Small intestine (tissue), 7 donors: ENCODE measurements at regions not wholly inside any gene's neighbourhood (a gene's known extent, or its start where the extent isn't known, plus 50 kb on each side); places are given as distances from the start of the nearest gene placed in this dataset.

Experiments
- DNase-seq, 2 donors: peaks; one replicate each; pipeline versions ENCODE4 v3.0.0 to v3.0.0-alpha.2; 2013
- FAIRE-seq: peaks from 2 replicates; lab custom pipeline; 2012; peaks lifted over from hg19 to GRCh38; lab: Jason Lieb, UNC
- H3K27ac ChIP-seq, 3 donors: one replicate each; pipeline ENCODE4 v1.5.1; 2013; ENCODE audit warnings: low read length in 2 of 3, mild to moderate bottlenecking in 2 of 3, control low read depth in 1 of 3, inconsistent platforms in 1 of 3, low read depth in 1 of 3, moderate library complexity in 1 of 3
- H3K27me3 ChIP-seq, 3 donors: one replicate each; pipeline ENCODE4 v1.6.1; 2013; ENCODE audit warnings: low read length in 3 of 3, inconsistent platforms in 1 of 3; ENCODE audit not compliant: control insufficient read depth in 3 of 3, insufficient read depth in 3 of 3
- H3K36me3 ChIP-seq, 3 donors: one replicate each; pipeline ENCODE4 v1.6.1; 2013; ENCODE audit warnings: low read length in 3 of 3, inconsistent platforms in 1 of 3, low read depth in 1 of 3, mild to moderate bottlenecking in 1 of 3, moderate library complexity in 1 of 3; ENCODE audit not compliant: control insufficient read depth in 3 of 3, insufficient read depth in 2 of 3
- H3K4me1 ChIP-seq, 3 donors: one replicate each; pipeline ENCODE4 v1.6.1; 2013; ENCODE audit warnings: low read length in 2 of 3, inconsistent platforms in 1 of 3, low read depth in 1 of 3, mild to moderate bottlenecking in 1 of 3, moderate library complexity in 1 of 3; ENCODE audit not compliant: control insufficient read depth in 3 of 3, insufficient read depth in 2 of 3
- H3K4me3 ChIP-seq, 3 donors: one replicate each; pipeline ENCODE4 v1.5.1; 2013; ENCODE audit warnings: low read length in 3 of 3, control low read depth in 1 of 3, inconsistent platforms in 1 of 3, low read depth in 1 of 3, mild to moderate bottlenecking in 1 of 3, moderate library complexity in 1 of 3
- H3K9me3 ChIP-seq, 2 donors: one replicate each; pipeline ENCODE4 v1.6.1; 2013; ENCODE audit warnings: low read depth in 1 of 2, low read length in 1 of 2; ENCODE audit not compliant: control insufficient read depth in 2 of 2, insufficient read depth in 1 of 2
- WGBS, 3 donors: extraction: QIAGEN DNeasy Blood & Tissue Kit; methylation state at CpG; one replicate each; pipeline ENCODE4 v1.1.7; 2013; 5-methylcytosine and 5-hydroxymethylcytosine counted together
- donor health status: healthy with polysubstance abuse.
- donor health status: control.
- donor health status: control.
- donor health status: Bipolar disorder and iron deficiency.
- donor health status: healthy.

DNA sequence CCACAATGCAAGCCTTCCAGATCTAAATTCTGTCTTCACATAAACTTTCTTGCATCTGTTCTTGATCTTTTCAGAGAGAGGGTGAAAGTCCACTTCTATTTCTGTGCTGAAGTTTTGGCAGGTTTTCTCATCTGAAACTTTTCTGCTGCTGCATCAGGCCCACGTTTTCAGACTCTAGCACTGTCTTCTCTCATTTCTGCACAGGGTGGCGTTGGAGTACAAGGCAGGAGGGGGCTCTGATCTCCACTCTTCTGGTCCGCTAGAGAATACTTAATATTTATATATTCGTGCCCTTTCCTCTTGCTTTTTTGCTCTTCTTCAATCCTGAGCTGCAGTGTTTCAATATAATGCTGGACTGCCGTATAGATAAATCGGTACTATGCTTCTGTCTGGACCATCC lies 204.0 kb upstream of the PRDM9 start:
- 71 to 79% (median 73%) methylated on average over 6 of the region's 6 CpGs for WGBS, 3 donors
- Histone ChIP-seq H3K27ac (no peak overlapping the region), H3K9me3 (peaks cover 0 to 3% of the 10 kb centered on the region in 2 donors), H3K4me1 (no peaks in the 10 kb centered on the region), H3K36me3 (no peaks in the 10 kb centered on the region), H3K27me3 (no peaks in the 10 kb centered on the region), H3K4me3 (no peak overlapping the region)
- no peak for DNase-seq
- no peak for FAIRE-seq

- Histone ChIP-seq H3K27ac (no peak overlapping the region), H3K4me3 (no peak overlapping the region), H3K27me3 (no peaks in the 10 kb centered on the region), H3K4me1 (no peaks in the 10 kb centered on the region), H3K9me3 (peaks cover 0 to 3% of the 10 kb centered on the region in 2 donors), H3K36me3 (no peaks in the 10 kb centered on the region)
- FAIRE-seq: no peak
- 92 to 100% (median 97%) methylated on average over 1 of the region's 1 CpG for WGBS, 3 donors
- no peak for DNase-seq
Measured at GRCh38 chr5:23302438-23302837, 205.0 kb upstream of the PRDM9 start.

DNA sequence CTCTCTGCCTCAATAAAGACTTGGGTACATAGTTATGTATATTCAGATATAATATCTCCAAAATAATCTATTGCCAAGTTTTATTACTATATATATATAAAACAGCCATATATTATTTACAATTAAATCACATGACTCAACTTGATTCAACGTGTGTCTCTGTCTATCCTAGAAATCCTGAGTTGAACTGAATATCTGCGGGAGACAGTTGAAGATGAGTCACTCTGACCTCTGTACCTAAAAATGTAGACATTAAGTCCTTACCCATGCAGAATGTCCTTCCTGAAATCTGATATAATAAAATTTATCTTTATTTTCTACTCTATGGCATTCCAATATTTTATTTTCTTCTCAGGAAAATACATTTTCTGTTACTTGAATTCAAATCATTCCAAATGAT lies 218.2 kb upstream of the PRDM9 start:
- FAIRE-seq (no peak), DNase-seq (no peak)
- H3K27me3 ChIP-seq: no peaks in the 10 kb centered on the region
- no peaks in the 10 kb centered on the region for H3K36me3 ChIP-seq
- 58 to 64% (median 62%) methylated on average over 2 of the region's 2 CpGs for WGBS, 3 donors
- H3K4me1 ChIP-seq: no peaks in the 10 kb centered on the region
- no peak overlapping the region for H3K27ac ChIP-seq
- no peaks in the 10 kb centered on the region for H3K9me3 ChIP-seq
- H3K4me3 ChIP-seq: no peak overlapping the region

- Histone ChIP-seq H3K9me3 (no peaks in the 10 kb centered on the region), H3K4me3 (no peak overlapping the region), H3K27ac (no peak overlapping the region), H3K36me3 (no peaks in the 10 kb centered on the region), H3K27me3 (no peaks in the 10 kb centered on the region), H3K4me1 (no peaks in the 10 kb centered on the region)
- DNase-seq (no peak), FAIRE-seq (no peak)
- WGBS, 3 donors: 70 to 77% (median 71%) methylated on average over 2 of the region's 2 CpGs
Measured at GRCh38 chr5:23284656-23285055, 222.8 kb upstream of the PRDM9 start.

DNA sequence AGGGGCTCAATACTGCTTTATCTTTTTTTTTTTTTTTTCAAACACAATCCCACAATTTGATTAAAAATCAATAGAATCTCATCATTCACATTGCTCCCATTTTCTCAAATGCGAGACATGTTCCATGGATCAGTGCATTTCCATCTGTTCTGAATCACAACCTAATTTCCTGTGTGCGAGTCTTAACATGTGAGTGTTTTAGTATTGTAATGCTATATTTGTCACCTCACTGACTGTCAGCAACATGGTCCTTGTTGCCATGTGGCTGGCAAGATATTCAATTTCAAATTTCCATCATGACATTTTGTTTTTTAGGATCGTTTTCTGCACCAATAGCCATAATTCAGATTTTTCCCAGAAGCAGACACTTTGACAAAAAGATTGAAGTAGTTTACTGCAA lies 233.2 kb upstream of the PRDM9 start:
- no peaks in the 10 kb centered on the region for H3K27me3 ChIP-seq
- H3K9me3 ChIP-seq: peaks cover 2 to 5% of the 10 kb centered on the region in 2 donors
- DNase-seq (no peak), FAIRE-seq (no peak)
- no peaks in the 10 kb centered on the region for H3K36me3 ChIP-seq
- H3K4me3 ChIP-seq: no peak overlapping the region
- H3K27ac ChIP-seq: no peak overlapping the region
- H3K4me1 ChIP-seq: no peaks in the 10 kb centered on the region
- 77 to 89% (median 79%) methylated on average over 3 of the region's 3 CpGs for WGBS, 3 donors

- Histone ChIP-seq H3K27me3 (no peaks in the 10 kb centered on the region), H3K9me3 (peaks cover 0 to 1% of the 10 kb centered on the region in 2 donors), H3K4me3 (no peak overlapping the region), H3K4me1 (no peaks in the 10 kb centered on the region), H3K27ac (no peak overlapping the region), H3K36me3 (no peaks in the 10 kb centered on the region)
- no peak for FAIRE-seq
- DNase-seq: no peak
- WGBS, 3 donors: 67 to 82% (median 80%) methylated on average over 2 of the region's 2 CpGs
Measured at GRCh38 chr5:23269981-23270380, 237.4 kb upstream of the PRDM9 start.

- WGBS, 3 donors: 73 to 78% (median 74%) methylated on average over 10 of the region's 10 CpGs
- DNase-seq (no peak), FAIRE-seq (no peak)
- Histone ChIP-seq H3K27ac (no peak overlapping the region), H3K4me3 (no peak overlapping the region), H3K4me1 (no peaks in the 10 kb centered on the region), H3K27me3 (no peaks in the 10 kb centered on the region), H3K36me3 (no peaks in the 10 kb centered on the region), H3K9me3 (peaks cover 0 to 1% of the 10 kb centered on the region in 2 donors)
Measured at GRCh38 chr5:23268136-23268535, 239.3 kb upstream of the PRDM9 start.

DNA sequence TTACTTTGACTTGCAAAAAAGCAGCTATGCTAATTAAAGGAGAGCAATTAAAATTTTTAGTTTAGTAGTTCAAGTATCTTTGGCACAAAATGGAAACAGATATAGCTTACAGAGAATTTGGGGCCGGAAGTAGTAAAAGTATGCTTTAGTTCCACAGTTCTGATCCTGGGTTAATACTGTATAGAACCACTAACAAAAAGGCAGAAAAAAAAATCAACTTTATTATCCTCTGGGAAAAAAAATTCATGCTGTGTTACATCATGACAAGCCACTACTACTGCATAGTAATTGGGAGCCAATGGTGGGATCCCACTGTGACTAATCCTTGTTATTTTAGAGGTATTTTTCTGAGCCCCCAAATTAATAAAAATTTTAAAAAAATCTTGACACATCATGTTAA lies 246.8 kb upstream of the PRDM9 start:
- Histone ChIP-seq H3K36me3 (no peaks in the 10 kb centered on the region), H3K27me3 (no peaks in the 10 kb centered on the region), H3K4me1 (no peaks in the 10 kb centered on the region), H3K9me3 (no peaks in the 10 kb centered on the region), H3K4me3 (no peak overlapping the region), H3K27ac (no peak overlapping the region)
- no peak for DNase-seq
- WGBS, 3 donors: 75 to 90% (median 82%) methylated on average over 1 of the region's 1 CpG
- no peak for FAIRE-seq

DNA sequence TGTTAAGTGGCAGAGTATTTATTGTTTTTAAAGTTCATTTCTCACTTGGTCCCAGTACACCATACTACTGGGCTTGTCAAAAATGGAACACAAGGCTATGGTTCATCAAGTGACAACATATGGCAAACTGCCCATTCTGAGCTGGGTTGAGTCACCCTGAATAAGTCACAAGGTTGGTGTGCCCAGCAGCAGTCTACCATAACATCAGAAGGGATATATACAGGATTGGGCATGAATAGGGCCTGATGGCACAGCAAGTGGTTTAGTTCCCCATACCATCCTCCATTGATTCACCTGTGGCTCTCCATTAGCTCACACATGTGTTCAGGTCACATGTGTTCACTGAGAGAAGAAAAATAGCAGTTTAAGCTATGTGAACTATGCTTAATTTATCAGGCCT lies 249.8 kb upstream of the PRDM9 start:
- H3K9me3 ChIP-seq: no peaks in the 10 kb centered on the region
- no peaks in the 10 kb centered on the region for H3K27me3 ChIP-seq
- H3K27ac ChIP-seq: no peak overlapping the region
- DNase-seq (no peak), FAIRE-seq (no peak)
- H3K36me3 ChIP-seq: no peaks in the 10 kb centered on the region
- no peaks in the 10 kb centered on the region for H3K4me1 ChIP-seq
- H3K4me3 ChIP-seq: no peak overlapping the region
